GM12865 (cell line): ENCODE measurements at regions not wholly inside any gene's neighbourhood (a gene's known extent, or its start where the extent isn't known, plus 50 kb on each side); places are given as distances from the start of the nearest gene placed in this dataset.
A peak's percentile ranks its signal among the peaks of the same experiment; 100 is the strongest.

ENCODE experiments used
- DNase-seq: peaks from one replicate; pipeline ENCODE4 v3.0.0; 2010; ENCODE audit warnings: low read depth
- H3K4me3 ChIP-seq: 2 replicates; pipeline ENCODE4 v1.5.1; 2011; ENCODE audit warnings: mild to moderate bottlenecking, low read depth, low read length, control low read depth
- TF ChIP-seq, protein P1 (sequence below): IDR thresholded peaks from 2 replicates; pipeline ENCODE4 v1.5.1; 2011; ENCODE audit warnings: low read length, control low read depth, low read depth, inconsistent platforms; ENCODE audit not compliant: insufficient read depth; ENCODE audit errors: missing control alignments

DNA sequence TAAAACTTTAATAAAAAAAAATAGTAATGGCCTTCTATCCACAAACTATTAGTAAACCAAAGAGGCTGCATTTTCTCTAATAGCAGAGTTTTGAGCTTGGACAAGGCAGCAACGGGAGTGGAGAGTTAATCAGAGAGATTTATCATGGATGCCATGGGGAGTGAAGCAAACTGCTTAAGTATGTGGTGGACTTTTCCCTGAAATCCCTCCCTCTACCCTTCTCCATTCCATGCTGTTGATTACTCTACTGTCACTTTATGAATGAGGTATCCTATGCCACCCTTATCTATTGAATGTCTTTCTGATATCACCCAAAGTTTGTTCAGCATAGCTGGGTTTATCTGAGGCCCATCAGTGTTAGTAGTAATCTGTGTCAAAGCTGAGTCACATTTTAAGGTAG, 335.6 kb upstream of the TRAM1L1 start:
- H3K4me3 ChIP-seq, result no peak overlapping the region
- TF ChIP-seq, protein P1, sequence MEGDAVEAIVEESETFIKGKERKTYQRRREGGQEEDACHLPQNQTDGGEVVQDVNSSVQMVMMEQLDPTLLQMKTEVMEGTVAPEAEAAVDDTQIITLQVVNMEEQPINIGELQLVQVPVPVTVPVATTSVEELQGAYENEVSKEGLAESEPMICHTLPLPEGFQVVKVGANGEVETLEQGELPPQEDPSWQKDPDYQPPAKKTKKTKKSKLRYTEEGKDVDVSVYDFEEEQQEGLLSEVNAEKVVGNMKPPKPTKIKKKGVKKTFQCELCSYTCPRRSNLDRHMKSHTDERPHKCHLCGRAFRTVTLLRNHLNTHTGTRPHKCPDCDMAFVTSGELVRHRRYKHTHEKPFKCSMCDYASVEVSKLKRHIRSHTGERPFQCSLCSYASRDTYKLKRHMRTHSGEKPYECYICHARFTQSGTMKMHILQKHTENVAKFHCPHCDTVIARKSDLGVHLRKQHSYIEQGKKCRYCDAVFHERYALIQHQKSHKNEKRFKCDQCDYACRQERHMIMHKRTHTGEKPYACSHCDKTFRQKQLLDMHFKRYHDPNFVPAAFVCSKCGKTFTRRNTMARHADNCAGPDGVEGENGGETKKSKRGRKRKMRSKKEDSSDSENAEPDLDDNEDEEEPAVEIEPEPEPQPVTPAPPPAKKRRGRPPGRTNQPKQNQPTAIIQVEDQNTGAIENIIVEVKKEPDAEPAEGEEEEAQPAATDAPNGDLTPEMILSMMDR, result no peak
- no peak for DNase-seq

GRCh38 chr4:117421706-117422105, 336.3 kb upstream of the TRAM1L1 start:
- H3K4me3 ChIP-seq, result no peak overlapping the region
- no peak for DNase-seq
- TF ChIP-seq, protein P1, result no peak

DNA sequence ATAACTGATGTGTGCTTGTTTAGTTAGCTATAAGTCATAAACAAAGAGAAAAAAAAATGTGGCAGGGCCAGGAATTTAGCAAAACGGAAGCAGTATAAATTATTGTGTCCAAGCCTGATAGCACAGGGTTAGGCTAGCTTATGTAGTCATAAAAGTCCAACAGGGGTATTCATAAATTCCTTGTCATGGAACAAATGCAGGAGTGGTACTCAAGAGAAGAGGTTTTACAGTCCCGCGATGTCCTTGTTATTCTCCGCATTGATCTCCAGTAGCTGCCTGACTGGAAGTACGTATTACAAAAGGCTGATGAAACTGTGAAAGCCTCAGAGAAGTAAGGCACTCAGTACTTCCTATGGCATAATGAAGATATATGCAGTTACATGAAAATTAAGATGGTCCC, 336.9 kb upstream of the TRAM1L1 start:
- no peak overlapping the region for H3K4me3 ChIP-seq
- no peak for DNase-seq
- TF ChIP-seq, protein P1, result no peak

- TF ChIP-seq, protein P1, result no peak
- no peak overlapping the region for H3K4me3 ChIP-seq
Measured at GRCh38 chr4:117425636-117426035, 340.3 kb upstream of the TRAM1L1 start.

DNA sequence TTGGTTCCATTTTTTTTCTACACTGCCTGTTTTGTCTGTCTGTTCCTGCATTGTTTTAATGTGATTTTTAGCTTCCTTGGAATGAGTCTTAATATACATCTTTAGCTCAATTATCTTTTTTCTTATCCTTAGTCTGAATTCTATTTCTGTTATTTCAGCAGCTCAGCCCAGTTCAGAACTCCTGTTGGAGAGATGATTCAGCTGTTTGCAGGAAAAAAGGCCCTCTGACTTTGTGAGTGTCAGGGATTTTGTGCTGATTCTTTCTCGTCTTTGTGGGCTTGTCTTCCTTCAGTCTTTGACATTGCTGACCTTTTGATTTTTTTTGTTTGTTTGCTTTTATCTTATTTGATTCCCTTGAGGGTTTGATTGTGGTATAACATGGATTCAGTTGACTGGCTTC, 343.2 kb upstream of the TRAM1L1 start:
- TF ChIP-seq, protein P1, result no peak
- H3K4me3 ChIP-seq, result no peak overlapping the region
- DNase-seq, result no peak

More at GRCh38 chr4:117425636-117426035, 340.3 kb upstream of the TRAM1L1 start:
- no peak for DNase-seq

DNA sequence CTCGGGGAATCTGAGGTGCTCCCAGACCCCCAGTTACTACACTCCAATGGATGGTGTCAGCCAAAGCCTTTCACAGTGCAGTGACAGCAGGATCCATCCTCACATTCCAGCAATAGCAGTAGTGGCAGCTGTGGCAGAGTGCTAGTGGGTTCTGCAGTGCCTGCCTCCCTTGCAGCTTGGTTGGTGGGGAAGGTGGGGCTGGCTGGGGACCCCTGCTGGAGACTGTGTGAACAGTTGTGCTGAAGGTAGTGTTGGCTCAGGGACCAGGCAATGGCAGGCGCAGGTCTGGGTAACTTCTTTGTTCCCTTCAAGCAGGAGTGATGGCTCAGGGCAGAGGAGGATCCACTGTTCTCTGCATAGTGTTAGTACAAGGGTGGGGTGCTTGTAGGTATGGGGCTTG, 343.7 kb upstream of the TRAM1L1 start:
- peak; percentile 7 for DNase-seq
- TF ChIP-seq, protein P1, result peak; percentile 16
- H3K4me3 ChIP-seq, result no peak overlapping the region

DNA sequence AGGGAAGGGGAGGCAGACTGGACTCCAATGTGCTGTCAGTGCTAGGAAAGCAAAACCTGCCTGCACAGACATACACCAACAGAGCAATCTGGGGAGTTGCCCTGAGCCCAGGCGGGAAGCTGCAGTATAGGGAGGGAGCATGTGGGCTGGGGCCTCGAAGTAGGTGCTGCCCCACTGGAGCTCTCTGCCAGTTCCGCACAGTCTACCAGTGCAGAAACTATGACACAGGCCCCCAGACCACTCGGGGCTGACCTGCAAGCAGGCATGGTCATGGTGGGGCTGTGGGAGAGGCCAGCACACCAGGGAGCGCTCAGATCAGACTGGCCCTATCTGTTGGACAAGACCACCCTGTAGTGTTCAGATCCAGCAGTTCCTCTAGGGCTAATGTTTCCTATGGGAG, 344.1 kb upstream of the TRAM1L1 start:
- no peak for DNase-seq
- TF ChIP-seq, protein P1, result no peak
- no peak overlapping the region for H3K4me3 ChIP-seq
